GM12878 (cell line): ENCODE measurements at regions not wholly inside any gene's neighbourhood (a gene's known extent, or its start where the extent isn't known, plus 50 kb on each side); places are given as distances from the start of the nearest gene placed in this dataset.

Experiments used
- GABPA ChIP-seq: IDR thresholded peaks from 2 replicates; pipeline ENCODE4 v1.6.1; 2014; ENCODE audit warnings: antibody characterized with exemption, low read depth, mild to moderate bottlenecking, inconsistent platforms
- NRF1 ChIP-seq: conservative IDR thresholded peaks from 2 replicates; pipeline ENCODE4 v1.6.1; 2011; ENCODE audit warnings: mild to moderate bottlenecking, low read depth, low read length, improper control_type of control experiment
- RAD21 ChIP-seq: IDR thresholded peaks from 2 replicates; pipeline ENCODE4 v1.6.1; 2011; ENCODE audit warnings: mild to moderate bottlenecking, low read depth, low read length, moderate library complexity; ENCODE audit not compliant: insufficient read depth
- SIN3A ChIP-seq: IDR thresholded peaks from 2 replicates; pipeline ENCODE4 v1.6.1; 2012; ENCODE audit warnings: low read depth, low read length, improper control_type of control experiment
- SUZ12 ChIP-seq: fragments of 200-600 bp; sonication (generic); IDR thresholded peaks from one replicate; pipeline ENCODE4 v1.6.1; 2018; ENCODE audit warnings: antibody characterized with exemption, mild to moderate bottlenecking; ENCODE audit not compliant: unreplicated experiment
- TARDBP ChIP-seq: IDR thresholded peaks from 2 replicates; pipeline ENCODE4 v1.6.1; 2016; ENCODE audit warnings: borderline replicate concordance
- YY1 ChIP-seq: IDR thresholded peaks from 2 replicates; pipeline ENCODE4 v1.6.1; 2011; ENCODE audit warnings: low read depth, mild to moderate bottlenecking, low read length
- TF ChIP-seq, protein P1 (sequence below), 3 experiments: IDR thresholded peaks in 2 of 3; conservative IDR thresholded peaks in 1 of 3; 2 replicates each; pipeline ENCODE4 v1.5.1; 2011; ENCODE audit warnings: low read depth in 3 of 3, low read length in 3 of 3, mild to moderate bottlenecking in 3 of 3, control low read depth in 2 of 3, moderate library complexity in 2 of 3, inconsistent platforms in 1 of 3, mixed read lengths in 1 of 3; ENCODE audit not compliant: control insufficient read depth in 2 of 3, insufficient read depth in 1 of 3; ENCODE audit errors: extremely low read depth in 1 of 3

DNA sequence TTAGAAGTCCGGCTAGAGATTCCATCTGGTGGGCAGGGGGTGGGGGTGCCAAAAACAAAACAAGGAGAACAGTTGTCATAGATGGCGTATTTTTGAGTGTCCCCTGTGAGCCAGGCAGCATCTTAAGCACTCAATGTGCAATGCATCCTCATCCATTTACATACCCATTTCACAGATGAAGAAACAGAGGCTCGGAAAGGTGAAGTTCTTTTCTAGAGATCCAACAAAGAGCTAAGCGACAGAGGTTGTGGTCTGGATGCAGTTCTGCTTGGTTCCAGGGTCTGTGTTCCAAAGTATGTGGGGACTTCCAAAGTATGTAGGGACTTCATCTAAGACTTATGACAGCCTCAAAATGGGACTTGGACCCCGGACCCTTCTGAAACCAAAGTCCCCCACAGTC is 277.8 kb downstream of the MN1 start:
- TF ChIP-seq RAD21: no peak
- TF ChIP-seq GABPA: no peak
- no peak for TF ChIP-seq TARDBP
- no peak for TF ChIP-seq NRF1
- TF ChIP-seq SUZ12: no peak
- TF ChIP-seq, protein P1, sequence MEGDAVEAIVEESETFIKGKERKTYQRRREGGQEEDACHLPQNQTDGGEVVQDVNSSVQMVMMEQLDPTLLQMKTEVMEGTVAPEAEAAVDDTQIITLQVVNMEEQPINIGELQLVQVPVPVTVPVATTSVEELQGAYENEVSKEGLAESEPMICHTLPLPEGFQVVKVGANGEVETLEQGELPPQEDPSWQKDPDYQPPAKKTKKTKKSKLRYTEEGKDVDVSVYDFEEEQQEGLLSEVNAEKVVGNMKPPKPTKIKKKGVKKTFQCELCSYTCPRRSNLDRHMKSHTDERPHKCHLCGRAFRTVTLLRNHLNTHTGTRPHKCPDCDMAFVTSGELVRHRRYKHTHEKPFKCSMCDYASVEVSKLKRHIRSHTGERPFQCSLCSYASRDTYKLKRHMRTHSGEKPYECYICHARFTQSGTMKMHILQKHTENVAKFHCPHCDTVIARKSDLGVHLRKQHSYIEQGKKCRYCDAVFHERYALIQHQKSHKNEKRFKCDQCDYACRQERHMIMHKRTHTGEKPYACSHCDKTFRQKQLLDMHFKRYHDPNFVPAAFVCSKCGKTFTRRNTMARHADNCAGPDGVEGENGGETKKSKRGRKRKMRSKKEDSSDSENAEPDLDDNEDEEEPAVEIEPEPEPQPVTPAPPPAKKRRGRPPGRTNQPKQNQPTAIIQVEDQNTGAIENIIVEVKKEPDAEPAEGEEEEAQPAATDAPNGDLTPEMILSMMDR (IDR thresholded peaks at IDR 0.05 in 2 of 3, conservative IDR thresholded peaks at IDR 0.05 in 1 of 3; ENCODE audit: control insufficient read depth in 2 of 3, extremely low read depth in 1 of 3, insufficient read depth in 1 of 3, low read depth in 3 of 3, low read length in 3 of 3): no peak
- TF ChIP-seq YY1: no peak
- no peak for TF ChIP-seq SIN3A
